GM21367 (cell line): ENCODE measurements at regions not wholly inside any gene's neighbourhood (a gene's known extent, or its start where the extent isn't known, plus 50 kb on each side); places are given as distances from the start of the nearest gene placed in this dataset.

Experiments
- ATAC-seq: cut with Tn5 transposase; IDR thresholded peaks from one replicate; pipeline ENCODE4 v1.9.1; 2021; ENCODE audit not compliant: unreplicated experiment

DNA sequence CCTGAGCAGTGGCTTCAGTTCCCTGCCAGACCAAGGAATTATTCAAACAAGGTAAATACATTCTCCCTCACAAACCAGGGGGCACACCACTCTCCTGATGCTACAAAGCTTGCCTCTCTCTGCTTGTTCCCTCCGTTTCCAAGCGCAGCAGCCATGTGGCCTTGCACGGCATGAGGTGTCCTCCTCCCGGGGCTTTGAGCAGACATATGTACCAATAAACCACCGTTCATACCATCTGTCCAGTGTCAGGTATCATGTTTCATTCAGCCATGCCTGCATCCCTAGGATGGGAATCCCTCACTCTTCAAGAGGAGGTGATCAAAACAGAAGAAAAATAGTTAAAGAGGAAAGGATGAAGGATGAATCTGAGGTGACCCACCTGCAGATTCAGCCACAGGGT lies 282.7 kb downstream of the ENC1 start:
- no peak for ATAC-seq

DNA sequence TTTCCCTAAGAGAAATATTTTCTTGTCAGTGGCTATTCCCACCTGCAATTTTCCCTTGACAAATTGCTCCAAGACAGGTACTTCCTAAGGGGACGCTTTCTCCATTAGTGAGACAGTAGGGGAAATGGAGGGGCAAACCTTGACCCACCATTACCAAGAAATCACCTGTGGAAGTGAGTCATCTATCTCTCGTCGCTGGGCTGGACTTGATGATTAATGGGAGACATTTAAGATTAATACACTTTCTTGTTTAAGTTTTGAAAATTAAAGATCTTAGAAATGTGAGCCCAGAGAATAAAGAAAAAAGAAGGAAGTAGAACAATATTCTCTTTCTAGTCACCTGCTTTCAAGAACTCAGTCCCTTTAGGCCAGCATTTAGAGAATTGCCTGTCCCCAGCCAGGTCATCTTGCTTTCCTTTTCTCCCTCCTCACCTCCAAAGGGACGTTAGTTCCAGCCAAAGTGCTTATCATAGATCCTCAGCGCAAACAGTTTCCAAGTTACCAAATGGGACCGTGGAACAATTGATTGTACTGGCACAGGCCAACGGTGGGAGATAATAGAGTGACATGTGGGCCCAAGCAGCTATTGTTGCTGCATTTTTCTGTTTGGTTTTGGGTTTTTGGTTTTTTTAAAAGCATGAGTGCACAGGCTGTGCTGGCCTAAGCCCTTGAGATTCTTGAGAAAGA lies 284.4 kb downstream of the ENC1 start:
- ATAC-seq, result no peak

DNA sequence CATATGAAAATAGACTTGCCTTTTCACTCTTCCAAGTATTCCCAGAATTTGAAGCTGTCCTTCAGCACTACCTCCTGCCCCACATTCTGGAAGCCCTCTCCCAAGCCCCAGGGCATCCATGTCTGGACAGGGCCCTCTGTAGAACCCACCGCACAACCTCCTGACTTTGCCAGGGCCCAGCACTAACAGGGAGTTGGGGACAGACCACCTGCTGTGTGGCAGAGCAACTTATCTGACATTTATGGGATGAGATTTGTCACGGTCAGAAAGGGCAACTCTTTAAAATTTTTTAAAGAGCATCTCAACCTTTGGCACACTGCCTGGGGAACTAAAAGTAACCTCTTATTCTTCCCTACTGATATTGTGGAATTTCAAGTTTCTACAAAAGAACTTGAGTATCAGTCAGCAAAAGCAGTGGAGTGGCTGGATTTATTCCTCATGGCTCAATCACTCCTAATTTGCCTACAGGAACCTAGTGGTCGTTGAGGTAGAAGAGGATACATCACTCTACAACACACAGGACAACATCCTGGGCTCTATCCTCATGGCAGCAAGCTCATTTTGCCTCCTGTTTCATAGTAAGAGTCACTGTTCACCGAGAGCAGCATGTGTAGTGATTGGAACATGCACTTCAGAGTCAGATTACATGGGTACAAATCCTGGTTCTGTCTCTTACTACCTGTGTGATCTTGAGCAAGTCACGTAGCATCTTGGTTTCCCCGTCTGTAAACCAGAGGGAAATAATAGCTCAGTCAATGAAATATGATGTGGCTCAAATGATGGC lies 285.3 kb downstream of the ENC1 start:
- ATAC-seq, result no peak

DNA sequence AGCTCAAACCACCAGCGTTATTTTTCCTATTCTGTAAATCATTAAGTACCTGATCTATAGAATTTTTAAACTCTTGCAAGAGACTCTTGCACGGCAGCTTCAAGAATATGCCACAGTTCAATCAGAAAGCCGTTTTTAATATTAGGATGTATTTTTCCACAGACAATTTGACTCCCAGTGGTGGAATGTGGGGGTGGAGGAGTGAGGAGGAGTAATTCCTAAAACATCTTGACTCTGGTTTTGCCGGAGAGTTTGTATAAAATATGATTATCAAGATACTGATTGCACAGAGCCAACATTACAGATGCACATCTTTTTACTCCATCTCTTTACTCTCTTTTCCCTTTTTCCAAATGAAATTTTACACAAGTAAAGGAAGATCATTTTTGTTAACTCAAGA lies 288.3 kb downstream of the ENC1 start:
- no peak for ATAC-seq

DNA sequence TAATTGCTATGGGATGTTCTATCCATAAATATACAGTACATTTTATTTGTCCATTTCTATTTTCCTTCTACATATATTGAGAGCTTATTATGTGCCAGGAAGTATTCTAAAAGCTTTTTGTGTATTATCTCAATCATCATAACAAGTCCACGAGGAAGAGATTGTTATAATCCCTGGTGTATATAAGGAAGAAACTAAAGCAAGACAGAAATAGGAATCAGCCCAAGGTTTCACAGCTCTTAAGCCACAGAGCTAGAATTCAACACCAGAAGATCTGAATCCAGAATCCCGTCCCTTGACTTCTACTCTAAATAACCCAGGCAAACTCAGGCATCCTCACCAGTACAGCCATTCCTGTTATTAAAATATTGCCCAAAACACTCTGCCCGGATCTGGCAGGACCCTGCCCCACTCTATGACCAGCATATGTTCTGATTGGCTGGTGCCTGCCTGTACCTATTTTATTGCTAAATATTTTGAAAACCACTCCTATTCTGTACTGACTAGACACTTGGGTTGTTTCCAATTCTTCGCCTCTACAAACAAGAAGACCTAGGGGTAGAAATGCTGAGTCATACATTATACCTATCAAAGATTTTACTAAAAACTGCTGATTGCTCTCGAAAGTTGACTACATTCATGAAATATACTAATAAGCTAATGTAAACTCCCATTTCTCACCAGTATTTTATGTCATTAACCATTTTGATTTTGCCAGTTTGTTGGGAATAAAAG lies 297.4 kb downstream of the ENC1 start:
- ATAC-seq, result no peak

DNA sequence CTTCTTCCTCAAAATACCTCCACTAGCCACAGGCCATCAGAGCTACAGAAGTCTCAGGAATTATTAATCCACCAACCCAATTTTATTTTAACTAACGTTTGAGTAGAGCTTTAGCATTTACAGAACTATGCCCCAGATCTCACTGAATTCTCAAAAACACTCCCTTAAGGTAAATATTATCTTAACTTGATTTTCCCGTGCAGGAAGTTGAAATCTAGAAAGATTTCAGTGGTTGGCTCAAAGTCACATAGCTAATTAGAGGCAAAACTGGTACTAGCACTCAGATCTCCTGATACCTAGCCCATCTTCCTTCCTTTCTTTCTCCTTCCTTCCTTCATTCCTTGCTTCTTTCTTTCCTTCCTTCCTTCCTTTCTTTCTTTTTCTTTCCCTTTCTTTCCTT lies 298.3 kb downstream of the ENC1 start:
- ATAC-seq, result no peak

DNA sequence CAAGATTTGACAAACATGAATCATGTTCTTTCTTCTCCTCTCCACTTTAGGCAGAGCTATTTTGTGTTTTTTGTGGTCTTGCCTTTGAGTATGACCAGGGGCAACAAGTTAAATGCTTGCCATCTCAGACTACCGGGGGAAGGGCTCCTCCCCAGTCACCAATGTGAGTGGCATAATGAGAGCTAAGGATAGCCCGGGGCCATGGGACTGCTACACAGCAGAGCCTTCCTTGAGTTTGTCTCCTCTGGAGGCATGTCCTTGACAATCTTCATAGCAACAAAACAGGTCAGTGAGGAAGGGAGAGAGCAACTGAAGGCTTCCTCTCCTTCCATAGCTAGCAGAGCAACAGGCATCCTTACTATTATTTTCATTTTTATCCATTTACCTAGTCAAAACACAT lies 299.3 kb downstream of the ENC1 start:
- no peak for ATAC-seq

DNA sequence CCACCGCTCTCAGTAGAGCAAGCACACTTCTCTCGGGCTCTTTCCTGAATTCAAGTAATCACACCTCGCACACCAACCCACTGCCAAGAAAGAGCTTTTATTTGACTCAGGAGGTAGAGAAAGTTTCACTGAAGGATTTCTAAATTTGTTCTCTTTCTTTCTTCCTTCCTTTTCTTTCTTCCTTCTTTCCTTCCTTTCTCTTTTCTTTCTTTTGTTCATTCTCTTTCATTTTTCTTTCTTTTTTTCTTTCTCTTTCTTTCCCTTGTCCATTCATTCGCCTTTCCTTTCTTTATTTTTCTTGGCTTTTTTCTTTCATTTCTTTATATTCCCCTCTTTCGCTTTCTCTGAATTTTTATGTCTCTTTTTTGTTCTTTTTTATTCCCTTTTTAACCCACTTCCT lies 300.1 kb downstream of the ENC1 start:
- no peak for ATAC-seq

DNA sequence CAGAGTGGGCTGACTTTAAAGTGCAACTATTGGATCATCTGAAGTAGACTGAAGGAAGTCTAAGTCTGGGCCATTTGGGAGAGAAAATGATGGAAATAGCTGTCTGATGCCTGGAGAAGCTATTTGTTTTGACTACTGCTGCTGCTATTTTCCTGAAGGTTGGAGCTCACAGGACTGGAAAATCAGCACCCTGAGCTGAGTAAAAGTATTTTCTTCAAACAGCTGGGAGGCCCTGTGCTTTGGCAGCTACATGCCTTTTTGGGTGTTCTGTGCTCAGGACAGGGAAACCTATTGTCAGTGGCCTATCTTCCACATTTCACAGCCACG lies 302.6 kb downstream of the ENC1 start:
- ATAC-seq, result no peak

DNA sequence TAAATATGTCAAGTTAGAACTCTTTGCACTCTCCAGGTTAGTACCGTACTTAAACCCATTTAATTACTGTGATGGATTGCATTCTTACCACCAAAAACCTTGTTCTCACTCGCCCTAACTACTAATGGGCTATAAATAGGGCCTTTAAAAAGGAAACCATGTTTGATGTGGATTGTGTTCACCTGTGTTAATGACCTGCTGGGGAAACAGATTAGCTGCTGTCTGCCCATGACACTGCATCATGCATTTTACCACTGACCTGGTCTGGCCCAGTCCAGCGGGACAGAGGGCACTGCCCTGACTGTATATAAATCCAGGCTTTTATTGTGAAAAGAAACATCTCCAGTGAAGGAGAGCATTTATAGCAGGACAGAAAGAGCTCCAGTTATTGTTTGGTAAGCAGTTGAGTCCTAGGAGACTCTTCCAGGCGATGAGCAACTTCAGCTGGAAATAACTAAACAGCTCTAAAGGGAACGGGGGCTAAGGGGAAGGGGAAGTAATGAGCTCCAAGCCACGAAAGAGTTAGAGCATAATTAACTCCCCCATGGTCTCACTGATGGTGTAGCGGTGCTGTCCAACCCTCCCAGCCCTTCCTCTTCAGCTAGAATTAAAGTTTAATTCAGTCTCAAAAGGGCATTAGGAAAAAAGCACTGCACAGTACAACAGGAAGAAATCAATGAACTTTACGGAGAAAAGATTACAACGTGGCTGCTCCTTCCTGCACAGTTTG lies 303.1 kb downstream of the ENC1 start:
- ATAC-seq, result no peak

DNA sequence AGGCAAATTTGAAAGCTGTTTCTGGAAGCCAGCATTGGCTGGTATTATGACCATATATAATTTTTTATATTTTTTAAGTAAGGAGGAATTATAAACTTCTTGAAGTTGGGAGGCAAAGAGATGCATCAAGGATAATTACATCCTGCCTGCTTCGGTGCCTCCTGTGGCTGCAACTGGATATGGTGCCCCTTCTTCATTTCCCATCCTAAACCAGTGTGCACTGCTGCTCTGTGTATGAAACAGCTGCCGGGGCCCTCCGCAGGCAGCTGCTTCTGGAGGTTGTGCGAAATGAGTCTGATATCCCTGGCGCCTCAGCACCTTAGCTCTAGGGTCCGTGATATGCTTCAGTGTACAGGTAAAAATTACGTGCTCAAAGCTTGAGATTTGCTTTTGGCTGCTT lies 304.2 kb downstream of the ENC1 start:
- ATAC-seq, result no peak

DNA sequence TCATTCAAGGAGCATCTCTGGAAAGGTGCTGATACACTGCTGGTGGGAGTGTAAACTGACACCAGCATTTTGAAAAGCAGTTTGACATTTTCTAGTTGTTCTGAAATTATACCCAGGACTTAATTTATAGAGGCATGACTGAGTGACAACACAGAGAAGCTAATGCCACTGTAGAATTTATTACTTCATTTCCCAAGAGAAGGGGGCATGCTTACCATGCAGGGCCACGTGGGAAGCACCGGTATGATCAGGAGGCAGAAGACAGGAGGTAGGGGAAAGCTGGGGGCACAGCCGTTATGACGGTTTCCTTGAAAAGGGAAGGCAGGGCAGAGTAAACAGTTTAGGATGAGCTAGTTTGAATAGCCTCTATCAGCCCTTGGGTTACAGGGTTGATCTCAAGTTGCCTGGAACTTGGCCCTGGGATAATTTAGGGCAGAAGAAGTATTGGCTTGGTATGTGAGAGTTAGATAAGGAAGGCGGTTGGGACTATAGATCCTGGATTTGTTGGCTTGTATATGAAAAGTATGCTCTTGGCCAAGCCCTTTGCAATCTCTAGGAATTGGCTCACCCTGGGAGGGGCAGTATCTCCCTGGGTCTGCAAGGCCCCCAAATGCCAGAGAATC lies 305.7 kb downstream of the ENC1 start:
- ATAC-seq, result no peak

DNA sequence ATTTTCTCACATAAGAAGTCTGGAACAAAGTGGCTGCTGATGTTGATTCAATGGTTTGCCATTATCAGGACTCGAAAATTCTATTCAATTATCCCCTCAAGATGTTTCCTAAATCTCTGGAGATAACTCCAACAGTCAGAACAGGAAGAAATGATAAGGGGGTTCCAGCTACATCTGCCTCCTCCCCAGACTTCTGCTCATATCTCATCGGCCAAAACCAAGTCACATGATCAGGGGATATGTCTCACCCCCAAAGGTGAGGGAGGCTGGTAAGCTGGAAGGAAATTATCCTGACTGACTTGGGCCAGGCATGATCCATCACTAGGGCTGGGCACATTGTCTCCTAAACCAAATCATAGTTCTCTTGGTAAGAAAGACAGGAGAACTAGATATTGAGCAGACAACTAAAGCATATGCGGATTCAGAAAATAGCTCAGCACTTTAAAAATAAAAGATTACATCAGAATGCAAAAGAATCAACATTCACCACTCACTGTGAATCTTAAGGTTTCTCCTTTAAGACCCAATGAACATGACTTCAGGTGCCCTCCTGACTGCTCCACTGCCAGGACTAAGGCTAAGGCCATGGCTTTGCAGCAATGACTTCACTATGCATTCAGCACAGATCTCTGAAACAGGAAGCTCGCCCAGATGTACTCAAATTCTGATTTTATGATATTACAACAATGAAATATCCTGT lies 306.3 kb downstream of the ENC1 start:
- ATAC-seq, result no peak

DNA sequence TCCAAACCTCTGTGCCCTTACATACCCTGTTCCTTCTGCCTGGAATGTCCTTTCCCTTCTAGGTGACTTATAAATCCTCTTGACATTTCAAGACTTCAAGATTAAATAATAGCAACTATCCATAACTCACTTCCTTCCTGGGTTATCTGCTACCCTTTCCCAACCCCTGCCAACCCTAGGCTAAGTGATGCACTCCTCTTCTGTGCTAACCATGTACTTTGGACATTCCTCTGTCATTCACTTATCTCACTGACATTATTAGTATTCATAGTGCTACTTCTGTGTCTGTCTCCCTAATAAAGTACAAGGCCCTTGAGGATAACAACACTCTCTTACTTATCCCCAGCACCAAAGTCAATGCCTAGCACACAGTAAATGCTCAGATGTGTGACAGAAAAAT lies 307.1 kb downstream of the ENC1 start:
- no peak for ATAC-seq

DNA sequence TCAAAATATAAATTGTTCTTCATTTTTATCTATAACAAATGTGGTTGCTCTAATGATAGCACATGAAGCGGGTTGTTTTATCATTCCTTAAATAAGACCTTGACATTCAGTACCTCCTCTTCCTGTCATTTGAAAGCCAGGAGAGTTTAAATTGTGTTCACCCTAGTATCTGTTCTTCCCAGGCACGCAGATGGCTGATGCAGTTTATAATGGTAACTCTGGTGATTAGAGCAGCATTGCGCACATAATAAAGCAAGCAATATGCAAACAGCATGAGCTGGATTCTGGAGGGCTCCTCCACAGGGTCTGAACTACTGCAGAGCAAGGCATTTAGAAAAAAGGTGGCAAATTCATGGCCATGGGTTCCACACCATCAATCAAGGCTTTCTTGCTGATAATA lies 307.8 kb downstream of the ENC1 start:
- ATAC-seq, result no peak

DNA sequence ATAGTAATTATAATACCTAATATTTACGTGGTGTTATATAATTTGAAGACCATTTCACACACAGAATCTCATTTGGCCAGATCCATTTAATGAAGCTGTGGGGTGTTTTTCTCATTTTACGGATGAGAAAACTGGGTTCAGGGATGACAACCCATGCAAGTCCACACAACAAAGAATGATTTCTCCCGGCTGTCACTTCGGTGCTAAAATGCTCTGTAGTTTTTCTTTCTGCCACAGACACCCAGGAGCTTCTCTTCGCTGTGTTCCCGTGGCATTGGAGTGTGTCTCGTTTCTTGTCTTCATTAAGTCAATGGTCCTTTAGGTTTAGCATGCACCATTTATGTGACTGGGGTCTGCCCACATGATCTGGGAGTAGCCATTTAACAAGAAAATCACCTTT lies 308.5 kb downstream of the ENC1 start:
- no peak for ATAC-seq

DNA sequence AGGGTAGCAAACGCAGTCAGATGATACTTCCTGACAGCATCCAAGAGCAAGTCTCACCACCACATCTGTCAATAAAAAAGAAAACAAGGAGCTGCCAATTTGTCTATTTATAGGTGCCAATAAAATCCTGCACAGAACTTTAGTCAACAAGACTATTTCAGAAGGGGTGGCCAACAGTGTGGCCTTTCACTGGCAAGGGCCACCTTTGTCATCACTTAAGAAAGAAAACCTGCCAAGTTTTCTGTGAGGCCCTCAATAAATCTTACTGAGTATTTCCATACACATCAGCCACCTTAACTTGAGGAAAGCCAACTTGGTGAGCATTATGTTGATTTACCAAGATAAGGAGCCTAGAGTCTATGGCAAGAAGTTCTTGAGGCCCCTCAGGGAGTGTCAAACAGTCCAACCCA lies 312.3 kb downstream of the ENC1 start:
- no peak for ATAC-seq

DNA sequence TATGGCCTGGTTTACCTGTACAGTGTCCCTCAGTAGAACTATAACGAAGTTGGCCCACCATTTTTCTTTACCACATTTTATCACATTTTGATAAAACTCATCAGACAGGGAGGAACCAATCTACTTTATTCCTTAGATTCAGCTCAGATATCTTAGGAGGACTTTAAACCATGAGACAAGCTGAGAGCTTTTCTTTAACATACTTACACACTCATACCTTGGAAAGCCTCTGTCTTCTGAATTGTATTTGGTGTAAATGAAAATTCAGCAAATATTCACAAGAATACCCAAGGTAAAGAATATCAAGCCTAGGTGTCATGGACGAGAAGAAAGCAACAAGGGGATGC lies 313.2 kb downstream of the ENC1 start:
- ATAC-seq, result no peak

DNA sequence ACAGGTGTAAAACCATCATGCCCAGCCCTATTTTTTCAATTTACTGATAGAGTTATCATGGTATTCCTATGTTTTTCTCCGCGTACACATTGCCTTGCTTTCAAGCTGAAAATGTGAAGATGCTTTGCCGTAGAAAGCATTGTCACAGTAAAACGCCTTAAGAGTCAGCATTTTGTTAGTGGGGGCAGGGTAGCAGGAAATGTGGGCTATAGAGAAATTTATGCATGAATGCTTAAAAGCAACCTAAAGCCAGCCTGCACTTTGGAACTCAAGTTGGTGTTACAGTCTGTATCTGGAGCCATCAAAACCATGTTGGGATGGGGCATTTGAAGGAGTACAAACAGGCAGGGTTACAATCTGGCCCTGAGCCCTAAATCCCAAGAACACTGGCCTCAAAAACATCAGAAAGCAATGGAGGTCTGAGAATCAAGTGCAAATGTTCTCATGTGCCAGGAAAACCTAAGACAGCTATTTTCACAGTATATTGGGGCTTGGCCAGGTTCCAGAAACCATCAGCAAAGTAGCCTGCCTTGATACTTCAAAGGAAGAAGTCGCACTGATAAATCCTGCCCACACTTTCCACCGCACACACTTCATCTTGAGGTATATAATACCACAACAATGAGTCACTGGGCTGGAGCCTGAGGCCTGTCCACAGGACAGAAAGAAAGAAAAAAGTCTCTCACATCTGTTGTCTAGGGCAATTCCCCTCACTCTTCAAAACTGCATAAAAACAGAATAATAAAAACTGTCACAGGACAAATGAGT lies 313.8 kb downstream of the ENC1 start:
- peak; percentile 91 for ATAC-seq

DNA sequence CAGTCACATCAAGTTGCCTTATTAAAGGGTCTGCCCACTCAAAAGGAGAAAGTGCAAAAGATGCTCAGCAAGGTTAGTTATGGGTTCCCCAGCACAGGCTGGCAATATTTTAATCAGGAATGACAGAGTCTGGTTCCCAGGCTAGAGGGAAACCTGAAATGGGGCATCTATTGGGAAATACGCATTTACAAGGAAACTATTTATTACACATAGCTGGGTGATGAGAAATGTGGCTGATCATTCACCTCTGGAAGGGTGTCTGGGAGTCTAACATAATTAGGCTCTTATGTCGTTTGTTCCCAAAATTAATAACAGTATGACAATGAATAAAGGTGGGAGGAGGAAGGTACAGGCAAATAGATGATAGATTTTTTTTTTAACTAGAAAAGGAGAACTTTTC lies 314.7 kb downstream of the ENC1 start:
- no peak for ATAC-seq
